Hepatocyte (in vitro differentiated cells): ENCODE measurements at regions not wholly inside any gene's neighbourhood (a gene's known extent, or its start where the extent isn't known, plus 50 kb on each side); places are given as distances from the start of the nearest gene placed in this dataset.

Source experiments
- CTCF ChIP-seq: fragments of 200-600 bp; sonication (generic); IDR thresholded peaks from 2 replicates; pipeline ENCODE4 v1.5.1; 2016; ENCODE audit warnings: antibody characterized with exemption, mild to moderate bottlenecking; ENCODE audit not compliant: poor library complexity
- EZH2 ChIP-seq: fragments of 200-600 bp; sonication (generic); IDR thresholded peaks from 2 replicates; pipeline ENCODE4 v1.6.1; 2016; ENCODE audit warnings: antibody characterized with exemption, mild to moderate bottlenecking, borderline replicate concordance
- EZH2phosphoT487 ChIP-seq: fragments of 200-600 bp; sonication (generic); IDR thresholded peaks from one replicate; pipeline ENCODE4 v1.6.1; 2018; ENCODE audit warnings: antibody characterized with exemption, mild to moderate bottlenecking, low read depth, moderate library complexity; ENCODE audit not compliant: unreplicated experiment, severe bottlenecking

DNA sequence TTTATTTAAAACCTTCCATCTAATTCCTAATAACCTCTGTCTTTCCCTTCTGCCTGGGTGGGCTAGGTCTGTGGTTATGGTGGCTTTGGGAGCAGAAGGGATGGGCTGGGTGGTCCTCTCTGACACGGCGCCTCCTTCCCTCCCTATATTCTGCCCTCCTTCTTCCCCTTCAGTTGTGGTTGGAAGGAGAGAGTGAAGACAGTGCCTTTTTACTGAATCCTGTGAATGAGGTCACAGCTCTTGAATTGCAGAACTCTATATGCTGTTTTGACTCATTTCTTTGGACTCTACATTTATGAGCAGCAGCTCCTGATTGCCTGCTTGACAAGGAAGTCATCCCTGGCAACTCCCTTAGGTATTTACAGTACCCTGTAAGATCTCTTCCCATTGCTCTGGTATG lies 256.0 kb upstream of the ELAC2 start:
- TF ChIP-seq CTCF (no peak), EZH2phosphoT487 (no peak), EZH2 (no peak)
